ENCODE measurements at regions not wholly inside any gene's neighbourhood (a gene's known extent, or its start where the extent isn't known, plus 50 kb on each side); places are given as distances from the start of the nearest gene placed in this dataset.

DNA sequence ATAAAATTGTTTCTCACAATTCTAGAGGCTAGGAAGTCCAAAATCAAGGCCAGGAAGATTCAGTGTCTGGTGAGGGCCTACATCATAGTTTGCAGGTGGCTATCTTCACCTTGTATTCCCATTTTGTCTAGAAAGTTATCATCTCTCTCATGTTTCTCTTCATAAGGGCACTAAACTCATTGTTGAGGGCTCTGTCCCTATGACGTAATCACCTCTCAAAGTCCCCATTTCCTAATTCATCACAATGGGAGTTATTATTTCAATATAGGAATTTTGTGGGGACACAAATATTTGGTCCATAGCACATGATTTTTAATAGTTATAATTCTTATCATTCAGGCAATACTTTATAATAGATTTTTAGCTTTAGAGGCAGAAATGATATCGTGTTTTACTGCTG, 1509.2 kb upstream of the SEL1L start:
- no peak for TF ChIP-seq JUNB (IDR thresholded peaks at IDR 0.05; ENCODE audit: unreplicated experiment)
- TF ChIP-seq, protein P1, sequence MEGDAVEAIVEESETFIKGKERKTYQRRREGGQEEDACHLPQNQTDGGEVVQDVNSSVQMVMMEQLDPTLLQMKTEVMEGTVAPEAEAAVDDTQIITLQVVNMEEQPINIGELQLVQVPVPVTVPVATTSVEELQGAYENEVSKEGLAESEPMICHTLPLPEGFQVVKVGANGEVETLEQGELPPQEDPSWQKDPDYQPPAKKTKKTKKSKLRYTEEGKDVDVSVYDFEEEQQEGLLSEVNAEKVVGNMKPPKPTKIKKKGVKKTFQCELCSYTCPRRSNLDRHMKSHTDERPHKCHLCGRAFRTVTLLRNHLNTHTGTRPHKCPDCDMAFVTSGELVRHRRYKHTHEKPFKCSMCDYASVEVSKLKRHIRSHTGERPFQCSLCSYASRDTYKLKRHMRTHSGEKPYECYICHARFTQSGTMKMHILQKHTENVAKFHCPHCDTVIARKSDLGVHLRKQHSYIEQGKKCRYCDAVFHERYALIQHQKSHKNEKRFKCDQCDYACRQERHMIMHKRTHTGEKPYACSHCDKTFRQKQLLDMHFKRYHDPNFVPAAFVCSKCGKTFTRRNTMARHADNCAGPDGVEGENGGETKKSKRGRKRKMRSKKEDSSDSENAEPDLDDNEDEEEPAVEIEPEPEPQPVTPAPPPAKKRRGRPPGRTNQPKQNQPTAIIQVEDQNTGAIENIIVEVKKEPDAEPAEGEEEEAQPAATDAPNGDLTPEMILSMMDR (conservative IDR thresholded peaks at IDR 0.05; ENCODE audit: low read depth in 2 of 2) = no peak
- no peak for TF ChIP-seq EZH2 (IDR thresholded peaks at IDR 0.05; ENCODE audit: low read depth, unreplicated experiment)
- TF ChIP-seq, protein P2, sequence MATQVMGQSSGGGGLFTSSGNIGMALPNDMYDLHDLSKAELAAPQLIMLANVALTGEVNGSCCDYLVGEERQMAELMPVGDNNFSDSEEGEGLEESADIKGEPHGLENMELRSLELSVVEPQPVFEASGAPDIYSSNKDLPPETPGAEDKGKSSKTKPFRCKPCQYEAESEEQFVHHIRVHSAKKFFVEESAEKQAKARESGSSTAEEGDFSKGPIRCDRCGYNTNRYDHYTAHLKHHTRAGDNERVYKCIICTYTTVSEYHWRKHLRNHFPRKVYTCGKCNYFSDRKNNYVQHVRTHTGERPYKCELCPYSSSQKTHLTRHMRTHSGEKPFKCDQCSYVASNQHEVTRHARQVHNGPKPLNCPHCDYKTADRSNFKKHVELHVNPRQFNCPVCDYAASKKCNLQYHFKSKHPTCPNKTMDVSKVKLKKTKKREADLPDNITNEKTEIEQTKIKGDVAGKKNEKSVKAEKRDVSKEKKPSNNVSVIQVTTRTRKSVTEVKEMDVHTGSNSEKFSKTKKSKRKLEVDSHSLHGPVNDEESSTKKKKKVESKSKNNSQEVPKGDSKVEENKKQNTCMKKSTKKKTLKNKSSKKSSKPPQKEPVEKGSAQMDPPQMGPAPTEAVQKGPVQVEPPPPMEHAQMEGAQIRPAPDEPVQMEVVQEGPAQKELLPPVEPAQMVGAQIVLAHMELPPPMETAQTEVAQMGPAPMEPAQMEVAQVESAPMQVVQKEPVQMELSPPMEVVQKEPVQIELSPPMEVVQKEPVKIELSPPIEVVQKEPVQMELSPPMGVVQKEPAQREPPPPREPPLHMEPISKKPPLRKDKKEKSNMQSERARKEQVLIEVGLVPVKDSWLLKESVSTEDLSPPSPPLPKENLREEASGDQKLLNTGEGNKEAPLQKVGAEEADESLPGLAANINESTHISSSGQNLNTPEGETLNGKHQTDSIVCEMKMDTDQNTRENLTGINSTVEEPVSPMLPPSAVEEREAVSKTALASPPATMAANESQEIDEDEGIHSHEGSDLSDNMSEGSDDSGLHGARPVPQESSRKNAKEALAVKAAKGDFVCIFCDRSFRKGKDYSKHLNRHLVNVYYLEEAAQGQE (IDR thresholded peaks at IDR 0.05; ENCODE audit: unreplicated experiment) = no peak
- TF ChIP-seq POLR2AphosphoS5 (IDR thresholded peaks at IDR 0.05; ENCODE audit: low read depth) = no peak
- TF ChIP-seq EZH2phosphoT487 (IDR thresholded peaks at IDR 0.05; ENCODE audit: unreplicated experiment) = no peak
- no peak for TF ChIP-seq ZNF114 (CRISPR knock-in tag; IDR thresholded peaks at IDR 0.05)
- no peak for TF ChIP-seq CREB1 (CRISPR knock-in tag; IDR thresholded peaks at IDR 0.05; ENCODE audit: low read depth)
- no peak for TF ChIP-seq STAT1 (IDR thresholded peaks at IDR 0.05; ENCODE audit: unreplicated experiment)
- no peak for TF ChIP-seq NANOG (IDR thresholded peaks at IDR 0.05; ENCODE audit: borderline replicate concordance)

Data from GM23338 (cell line).